22Rv1 (cell line): ENCODE measurements at regions not wholly inside any gene's neighbourhood (a gene's known extent, or its start where the extent isn't known, plus 50 kb on each side); places are given as distances from the start of the nearest gene placed in this dataset.

Experiments used
- CTCF ChIP-seq: fragments of 450-650 bp; IDR thresholded peaks from 2 replicates; pipeline ENCODE4 v1.5.1; 2017; ENCODE audit warnings: mild to moderate bottlenecking
- ZFX ChIP-seq: fragments of 450-650 bp; IDR thresholded peaks from 2 replicates; pipeline ENCODE4 v1.6.1; 2017; ENCODE audit warnings: antibody characterized with exemption, borderline replicate concordance

GRCh38 chr1:59016390-59016789 lies 232.5 kb upstream of the JUN start:
- TF ChIP-seq CTCF, result no peak
- TF ChIP-seq ZFX, result no peak
